ENCODE measurements at regions not wholly inside any gene's neighbourhood (a gene's known extent, or its start where the extent isn't known, plus 50 kb on each side); places are given as distances from the start of the nearest gene placed in this dataset.

DNA sequence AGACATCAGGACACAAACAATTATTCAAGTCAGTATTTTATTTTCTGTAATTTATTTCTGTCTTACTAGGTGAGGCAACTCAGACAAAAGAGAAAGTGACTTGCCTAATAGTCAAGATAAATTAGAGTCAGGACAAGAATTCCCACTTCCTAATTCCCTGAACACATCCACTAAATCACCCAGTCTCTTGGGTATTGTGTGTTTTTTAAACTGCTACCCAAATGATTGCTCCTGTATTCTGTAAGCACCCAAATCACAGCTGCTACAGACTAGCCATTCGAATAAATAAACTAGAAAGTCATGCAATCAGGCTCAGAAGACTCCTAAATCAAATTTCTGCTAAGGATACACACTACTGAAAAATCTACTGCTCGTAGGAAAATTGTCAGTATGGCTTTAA lies 263.0 kb downstream of the DUSP6 start:
- TF ChIP-seq, protein P1, sequence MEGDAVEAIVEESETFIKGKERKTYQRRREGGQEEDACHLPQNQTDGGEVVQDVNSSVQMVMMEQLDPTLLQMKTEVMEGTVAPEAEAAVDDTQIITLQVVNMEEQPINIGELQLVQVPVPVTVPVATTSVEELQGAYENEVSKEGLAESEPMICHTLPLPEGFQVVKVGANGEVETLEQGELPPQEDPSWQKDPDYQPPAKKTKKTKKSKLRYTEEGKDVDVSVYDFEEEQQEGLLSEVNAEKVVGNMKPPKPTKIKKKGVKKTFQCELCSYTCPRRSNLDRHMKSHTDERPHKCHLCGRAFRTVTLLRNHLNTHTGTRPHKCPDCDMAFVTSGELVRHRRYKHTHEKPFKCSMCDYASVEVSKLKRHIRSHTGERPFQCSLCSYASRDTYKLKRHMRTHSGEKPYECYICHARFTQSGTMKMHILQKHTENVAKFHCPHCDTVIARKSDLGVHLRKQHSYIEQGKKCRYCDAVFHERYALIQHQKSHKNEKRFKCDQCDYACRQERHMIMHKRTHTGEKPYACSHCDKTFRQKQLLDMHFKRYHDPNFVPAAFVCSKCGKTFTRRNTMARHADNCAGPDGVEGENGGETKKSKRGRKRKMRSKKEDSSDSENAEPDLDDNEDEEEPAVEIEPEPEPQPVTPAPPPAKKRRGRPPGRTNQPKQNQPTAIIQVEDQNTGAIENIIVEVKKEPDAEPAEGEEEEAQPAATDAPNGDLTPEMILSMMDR (conservative IDR thresholded peaks at IDR 0.05) = no peak
- H3K27ac ChIP-seq = no peak overlapping the region

DNA sequence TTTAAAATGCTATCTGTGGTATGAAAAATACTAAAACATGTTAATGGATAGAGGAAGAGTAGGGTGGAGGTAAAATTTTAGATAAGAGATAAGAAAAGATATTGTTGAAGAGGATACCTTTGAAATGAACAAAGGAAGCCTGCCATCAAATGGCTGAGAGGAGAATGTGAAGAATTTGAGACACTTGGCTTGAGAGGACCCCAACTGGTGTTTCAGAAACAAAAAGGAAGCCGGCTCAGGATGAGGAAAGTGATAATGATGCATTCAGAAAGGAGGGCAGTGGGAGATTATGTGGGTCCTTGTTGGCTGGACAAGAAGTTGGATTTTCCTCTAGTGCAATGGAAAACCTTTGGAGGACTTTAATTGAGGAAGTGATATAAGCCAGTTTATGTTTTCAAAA lies 264.4 kb downstream of the DUSP6 start:
- no peak overlapping the region for H3K27ac ChIP-seq
- TF ChIP-seq, protein P1 (conservative IDR thresholded peaks at IDR 0.05) = no peak

DNA sequence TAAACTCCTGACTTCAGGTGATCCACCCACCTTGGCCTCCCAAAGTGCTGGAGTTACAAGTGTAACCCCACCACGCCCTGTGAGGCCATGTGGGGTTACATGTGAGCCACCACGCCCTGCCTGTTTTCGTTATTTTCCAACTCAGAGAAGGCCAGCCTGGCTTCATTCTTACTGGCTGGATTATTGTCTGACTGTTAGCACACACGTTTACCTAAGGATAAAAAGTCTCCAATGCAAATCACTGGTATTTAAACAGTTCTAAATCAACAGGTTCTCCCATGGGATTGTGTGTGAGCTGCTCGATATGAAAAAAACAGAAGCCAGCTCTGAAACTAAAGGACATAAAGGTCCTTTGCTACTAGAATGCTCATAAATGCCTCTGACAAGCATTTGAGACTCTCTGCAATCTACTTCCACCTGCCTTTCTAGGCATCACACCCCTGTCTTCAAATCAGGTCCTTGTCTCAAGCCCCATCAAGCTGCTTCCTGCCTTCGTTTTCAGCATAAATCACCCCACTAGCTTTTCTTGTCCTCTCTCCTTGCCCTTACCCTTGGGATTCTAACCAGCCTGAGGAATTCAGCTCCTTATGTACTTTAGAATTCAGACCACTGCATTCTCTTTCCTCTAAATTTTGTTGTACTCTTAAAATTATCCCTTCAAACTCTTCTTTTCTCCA lies 265.0 kb downstream of the DUSP6 start:
- TF ChIP-seq, protein P1 (conservative IDR thresholded peaks at IDR 0.05) = no peak
- no peak overlapping the region for H3K27ac ChIP-seq

DNA sequence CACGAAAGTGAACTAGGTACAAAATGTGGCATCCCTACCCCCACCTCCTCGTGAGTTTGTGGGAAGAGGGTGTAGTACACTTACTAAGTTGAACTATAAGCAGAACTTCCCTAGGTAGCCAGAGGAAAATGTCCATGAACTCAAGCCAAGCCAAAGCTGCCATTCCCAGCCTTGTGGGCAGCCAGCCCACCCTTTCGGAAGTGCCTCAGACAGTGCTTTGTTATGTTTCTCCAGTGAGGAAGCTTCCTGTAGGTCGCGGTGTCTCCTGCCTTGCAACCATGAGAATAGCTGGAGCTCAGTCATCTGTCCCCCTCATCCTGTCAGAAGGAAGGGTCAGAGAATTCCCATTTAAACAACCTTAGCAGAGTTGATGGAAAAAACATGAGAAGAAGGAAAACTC lies 266.9 kb downstream of the DUSP6 start:
- TF ChIP-seq, protein P1 (conservative IDR thresholded peaks at IDR 0.05) = no peak
- H3K27ac ChIP-seq = no peak overlapping the region

DNA sequence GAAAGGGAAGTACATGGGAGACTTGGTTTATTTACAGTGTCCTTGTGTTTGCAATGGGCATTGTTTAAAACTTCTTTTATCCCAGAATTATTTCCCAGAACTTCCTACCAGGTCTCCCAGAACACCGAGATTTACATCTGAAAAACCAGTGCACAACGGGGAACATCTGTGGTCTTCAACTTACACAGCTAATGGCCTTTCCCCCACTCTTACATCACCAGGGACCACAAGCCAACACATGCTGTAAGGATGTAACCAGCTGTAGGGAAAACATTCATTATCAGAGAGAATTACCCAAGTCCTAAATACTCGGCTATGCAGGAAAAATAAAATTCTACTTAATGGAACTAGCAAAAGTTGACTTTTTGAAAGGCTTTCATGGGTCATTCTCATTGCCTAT lies 267.6 kb downstream of the DUSP6 start:
- TF ChIP-seq, protein P1 (conservative IDR thresholded peaks at IDR 0.05) = no peak
- no peak overlapping the region for H3K27ac ChIP-seq

DNA sequence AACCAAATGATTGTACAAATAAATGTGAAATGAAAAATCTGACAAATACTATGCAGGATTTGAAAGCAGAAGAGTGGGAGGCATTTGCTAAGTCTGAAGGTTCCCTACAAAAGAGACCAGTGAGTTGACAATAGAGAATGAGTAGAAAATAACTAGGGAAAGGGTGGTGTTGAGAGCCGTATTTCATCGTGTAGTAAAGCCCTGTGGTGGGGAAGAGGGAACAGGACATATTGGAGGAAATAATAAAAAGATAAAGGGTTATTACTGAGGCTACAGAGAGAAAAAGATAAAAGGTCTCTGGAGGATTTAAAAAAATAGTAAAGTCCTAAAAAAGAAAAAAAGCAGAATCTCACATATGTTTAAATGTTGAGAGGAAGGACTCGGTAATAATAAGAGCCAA lies 268.8 kb downstream of the DUSP6 start:
- no peak overlapping the region for H3K27ac ChIP-seq
- TF ChIP-seq, protein P1 (conservative IDR thresholded peaks at IDR 0.05) = no peak

DNA sequence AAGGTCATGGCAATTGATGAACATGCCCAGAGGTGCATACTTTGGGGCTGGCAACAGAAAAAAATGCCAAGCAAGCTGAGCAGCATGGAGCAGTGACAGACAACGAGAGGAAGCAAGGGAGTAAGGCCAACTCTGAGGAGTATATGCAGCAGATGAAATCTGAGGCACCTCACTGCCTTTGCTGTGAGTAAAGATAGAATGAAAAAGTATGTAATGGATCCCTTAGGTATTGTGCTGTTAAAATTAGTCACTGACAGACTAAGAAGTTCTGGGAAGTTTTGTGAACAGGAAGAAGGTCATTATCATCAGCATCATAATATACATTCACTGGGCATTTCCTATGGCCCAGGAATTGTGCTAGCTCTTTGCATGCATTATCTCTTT lies 269.9 kb downstream of the DUSP6 start:
- TF ChIP-seq, protein P1 (conservative IDR thresholded peaks at IDR 0.05) = no peak
- H3K27ac ChIP-seq = no peak overlapping the region

Data from VCaP (cell line).